ENCODE measurements at regions not wholly inside any gene's neighbourhood (a gene's known extent, or its start where the extent isn't known, plus 50 kb on each side); places are given as distances from the start of the nearest gene placed in this dataset.

GRCh38 chr9:14960881-14961280 lies 50.7 kb upstream of the FREM1 start:
- H3K27ac ChIP-seq (ENCODE audit: low read depth), result no peak overlapping the region
- no peak overlapping the region for H3K4me3 Mint-ChIP-seq

More at GRCh38 chr9:14960881-14961280, 50.7 kb upstream of the FREM1 start:
- no peak overlapping the region for H3K4me3 ChIP-seq
- no peak for DNase-seq (ENCODE audit: low spot score)
- H3K79me2 ChIP-seq (replicated peaks; ENCODE audit: insufficient read depth), result no peaks in the 10 kb centered on the region
- no peak overlapping the region for H3K4me2 ChIP-seq
- H3K27me3 Mint-ChIP-seq (ENCODE audit: insufficient read depth, low read depth, poor library complexity), result no peaks in the 10 kb centered on the region
- no peaks in the 10 kb centered on the region for H3K9me3 Mint-ChIP-seq
- no peaks in the 10 kb centered on the region for H3K4me1 ChIP-seq (ENCODE audit: insufficient read depth)
- no peak overlapping the region; the same call in 1 of the 2 replicates for H2AFZ ChIP-seq
- H4K20me1 ChIP-seq (replicated peaks; ENCODE audit: insufficient read depth), result no peaks in the 10 kb centered on the region
- H3K9me2 ChIP-seq (ENCODE audit: insufficient read depth), result no peaks in the 10 kb centered on the region; the same call in 1 of the 2 replicates
- H3F3A ChIP-seq (replicated peaks; ENCODE audit: low read depth), result no peaks in the 10 kb centered on the region
- TF ChIP-seq, protein P1, sequence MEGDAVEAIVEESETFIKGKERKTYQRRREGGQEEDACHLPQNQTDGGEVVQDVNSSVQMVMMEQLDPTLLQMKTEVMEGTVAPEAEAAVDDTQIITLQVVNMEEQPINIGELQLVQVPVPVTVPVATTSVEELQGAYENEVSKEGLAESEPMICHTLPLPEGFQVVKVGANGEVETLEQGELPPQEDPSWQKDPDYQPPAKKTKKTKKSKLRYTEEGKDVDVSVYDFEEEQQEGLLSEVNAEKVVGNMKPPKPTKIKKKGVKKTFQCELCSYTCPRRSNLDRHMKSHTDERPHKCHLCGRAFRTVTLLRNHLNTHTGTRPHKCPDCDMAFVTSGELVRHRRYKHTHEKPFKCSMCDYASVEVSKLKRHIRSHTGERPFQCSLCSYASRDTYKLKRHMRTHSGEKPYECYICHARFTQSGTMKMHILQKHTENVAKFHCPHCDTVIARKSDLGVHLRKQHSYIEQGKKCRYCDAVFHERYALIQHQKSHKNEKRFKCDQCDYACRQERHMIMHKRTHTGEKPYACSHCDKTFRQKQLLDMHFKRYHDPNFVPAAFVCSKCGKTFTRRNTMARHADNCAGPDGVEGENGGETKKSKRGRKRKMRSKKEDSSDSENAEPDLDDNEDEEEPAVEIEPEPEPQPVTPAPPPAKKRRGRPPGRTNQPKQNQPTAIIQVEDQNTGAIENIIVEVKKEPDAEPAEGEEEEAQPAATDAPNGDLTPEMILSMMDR (conservative IDR thresholded peaks at IDR 0.05; ENCODE audit: low read depth in 2 of 2), result no peak
- TF ChIP-seq, protein P2, sequence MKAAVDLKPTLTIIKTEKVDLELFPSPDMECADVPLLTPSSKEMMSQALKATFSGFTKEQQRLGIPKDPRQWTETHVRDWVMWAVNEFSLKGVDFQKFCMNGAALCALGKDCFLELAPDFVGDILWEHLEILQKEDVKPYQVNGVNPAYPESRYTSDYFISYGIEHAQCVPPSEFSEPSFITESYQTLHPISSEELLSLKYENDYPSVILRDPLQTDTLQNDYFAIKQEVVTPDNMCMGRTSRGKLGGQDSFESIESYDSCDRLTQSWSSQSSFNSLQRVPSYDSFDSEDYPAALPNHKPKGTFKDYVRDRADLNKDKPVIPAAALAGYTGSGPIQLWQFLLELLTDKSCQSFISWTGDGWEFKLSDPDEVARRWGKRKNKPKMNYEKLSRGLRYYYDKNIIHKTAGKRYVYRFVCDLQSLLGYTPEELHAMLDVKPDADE (IDR thresholded peaks at IDR 0.05), result no peak
- TF ChIP-seq, protein P3, sequence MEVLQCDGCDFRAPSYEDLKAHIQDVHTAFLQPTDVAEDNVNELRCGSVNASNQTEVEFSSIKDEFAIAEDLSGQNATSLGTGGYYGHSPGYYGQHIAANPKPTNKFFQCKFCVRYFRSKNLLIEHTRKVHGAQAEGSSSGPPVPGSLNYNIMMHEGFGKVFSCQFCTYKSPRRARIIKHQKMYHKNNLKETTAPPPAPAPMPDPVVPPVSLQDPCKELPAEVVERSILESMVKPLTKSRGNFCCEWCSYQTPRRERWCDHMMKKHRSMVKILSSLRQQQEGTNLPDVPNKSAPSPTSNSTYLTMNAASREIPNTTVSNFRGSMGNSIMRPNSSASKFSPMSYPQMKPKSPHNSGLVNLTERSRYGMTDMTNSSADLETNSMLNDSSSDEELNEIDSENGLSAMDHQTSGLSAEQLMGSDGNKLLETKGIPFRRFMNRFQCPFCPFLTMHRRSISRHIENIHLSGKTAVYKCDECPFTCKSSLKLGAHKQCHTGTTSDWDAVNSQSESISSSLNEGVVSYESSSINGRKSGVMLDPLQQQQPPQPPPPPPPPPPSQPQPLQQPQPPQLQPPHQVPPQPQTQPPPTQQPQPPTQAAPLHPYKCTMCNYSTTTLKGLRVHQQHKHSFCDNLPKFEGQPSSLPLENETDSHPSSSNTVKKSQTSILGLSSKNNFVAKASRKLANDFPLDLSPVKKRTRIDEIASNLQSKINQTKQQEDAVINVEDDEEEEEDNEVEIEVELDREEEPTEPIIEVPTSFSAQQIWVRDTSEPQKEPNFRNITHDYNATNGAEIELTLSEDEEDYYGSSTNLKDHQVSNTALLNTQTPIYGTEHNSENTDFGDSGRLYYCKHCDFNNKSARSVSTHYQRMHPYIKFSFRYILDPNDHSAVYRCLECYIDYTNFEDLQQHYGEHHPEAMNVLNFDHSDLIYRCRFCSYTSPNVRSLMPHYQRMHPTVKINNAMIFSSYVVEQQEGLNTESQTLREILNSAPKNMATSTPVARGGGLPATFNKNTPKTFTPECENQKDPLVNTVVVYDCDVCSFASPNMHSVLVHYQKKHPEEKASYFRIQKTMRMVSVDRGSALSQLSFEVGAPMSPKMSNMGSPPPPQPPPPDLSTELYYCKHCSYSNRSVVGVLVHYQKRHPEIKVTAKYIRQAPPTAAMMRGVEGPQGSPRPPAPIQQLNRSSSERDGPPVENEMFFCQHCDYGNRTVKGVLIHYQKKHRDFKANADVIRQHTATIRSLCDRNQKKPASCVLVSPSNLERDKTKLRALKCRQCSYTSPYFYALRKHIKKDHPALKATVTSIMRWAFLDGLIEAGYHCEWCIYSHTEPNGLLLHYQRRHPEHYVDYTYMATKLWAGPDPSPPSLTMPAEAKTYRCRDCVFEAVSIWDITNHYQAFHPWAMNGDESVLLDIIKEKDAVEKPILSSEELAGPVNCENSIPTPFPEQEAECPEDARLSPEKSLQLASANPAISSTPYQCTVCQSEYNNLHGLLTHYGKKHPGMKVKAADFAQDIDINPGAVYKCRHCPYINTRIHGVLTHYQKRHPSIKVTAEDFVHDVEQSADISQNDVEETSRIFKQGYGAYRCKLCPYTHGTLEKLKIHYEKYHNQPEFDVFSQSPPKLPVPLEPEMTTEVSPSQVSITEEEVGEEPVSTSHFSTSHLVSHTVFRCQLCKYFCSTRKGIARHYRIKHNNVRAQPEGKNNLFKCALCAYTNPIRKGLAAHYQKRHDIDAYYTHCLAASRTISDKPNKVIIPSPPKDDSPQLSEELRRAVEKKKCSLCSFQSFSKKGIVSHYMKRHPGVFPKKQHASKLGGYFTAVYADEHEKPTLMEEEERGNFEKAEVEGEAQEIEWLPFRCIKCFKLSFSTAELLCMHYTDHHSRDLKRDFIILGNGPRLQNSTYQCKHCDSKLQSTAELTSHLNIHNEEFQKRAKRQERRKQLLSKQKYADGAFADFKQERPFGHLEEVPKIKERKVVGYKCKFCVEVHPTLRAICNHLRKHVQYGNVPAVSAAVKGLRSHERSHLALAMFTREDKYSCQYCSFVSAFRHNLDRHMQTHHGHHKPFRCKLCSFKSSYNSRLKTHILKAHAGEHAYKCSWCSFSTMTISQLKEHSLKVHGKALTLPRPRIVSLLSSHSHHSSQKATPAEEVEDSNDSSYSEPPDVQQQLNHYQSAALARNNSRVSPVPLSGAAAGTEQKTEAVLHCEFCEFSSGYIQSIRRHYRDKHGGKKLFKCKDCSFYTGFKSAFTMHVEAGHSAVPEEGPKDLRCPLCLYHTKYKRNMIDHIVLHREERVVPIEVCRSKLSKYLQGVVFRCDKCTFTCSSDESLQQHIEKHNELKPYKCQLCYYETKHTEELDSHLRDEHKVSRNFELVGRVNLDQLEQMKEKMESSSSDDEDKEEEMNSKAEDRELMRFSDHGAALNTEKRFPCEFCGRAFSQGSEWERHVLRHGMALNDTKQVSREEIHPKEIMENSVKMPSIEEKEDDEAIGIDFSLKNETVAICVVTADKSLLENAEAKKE (CRISPR knock-in tag; IDR thresholded peaks at IDR 0.05), result no peak
- TF ChIP-seq REST (IDR thresholded peaks at IDR 0.05; ENCODE audit: unreplicated experiment), result no peak
- TF ChIP-seq EZH2phosphoT487 (IDR thresholded peaks at IDR 0.05; ENCODE audit: unreplicated experiment), result no peak
- TF ChIP-seq EZH2 (IDR thresholded peaks at IDR 0.05; ENCODE audit: low read depth, unreplicated experiment), result no peak
- no peak overlapping the region for H3K27ac Mint-ChIP-seq
- no peaks in the 10 kb centered on the region for H3K36me3 ChIP-seq (ENCODE audit: insufficient read depth)
- ATAC-seq, result no peak
- peaks cover 2% of the 10 kb centered on the region; the same call in 1 of the 3 replicates for H3K4me1 Mint-ChIP-seq
- no peaks in the 10 kb centered on the region for H3K27me3 ChIP-seq (ENCODE audit: insufficient read depth)
- no peaks in the 10 kb centered on the region for H3K36me3 Mint-ChIP-seq (ENCODE audit: low read depth)

Measured in GM23338 (cell line).